Stimulated activated CD8-positive, alpha-beta memory T cell treated with anti-CD3 and anti-CD28 coated beads, Interleukin-4, amount 100 ng/mL, for 48 hours (primary cell): ENCODE measurements at regions not wholly inside any gene's neighbourhood (a gene's known extent, or its start where the extent isn't known, plus 50 kb on each side); places are given as distances from the start of the nearest gene placed in this dataset.
"Not testable (repeated sequence)": the region's sequence is repeated elsewhere in the genome, so short reads cannot be mapped to it uniquely, and the experiment has no call there.

Experiments used
- DNase-seq: peaks from one replicate; pipeline ENCODE4 v3.0.0-alpha.2; 2020

DNA sequence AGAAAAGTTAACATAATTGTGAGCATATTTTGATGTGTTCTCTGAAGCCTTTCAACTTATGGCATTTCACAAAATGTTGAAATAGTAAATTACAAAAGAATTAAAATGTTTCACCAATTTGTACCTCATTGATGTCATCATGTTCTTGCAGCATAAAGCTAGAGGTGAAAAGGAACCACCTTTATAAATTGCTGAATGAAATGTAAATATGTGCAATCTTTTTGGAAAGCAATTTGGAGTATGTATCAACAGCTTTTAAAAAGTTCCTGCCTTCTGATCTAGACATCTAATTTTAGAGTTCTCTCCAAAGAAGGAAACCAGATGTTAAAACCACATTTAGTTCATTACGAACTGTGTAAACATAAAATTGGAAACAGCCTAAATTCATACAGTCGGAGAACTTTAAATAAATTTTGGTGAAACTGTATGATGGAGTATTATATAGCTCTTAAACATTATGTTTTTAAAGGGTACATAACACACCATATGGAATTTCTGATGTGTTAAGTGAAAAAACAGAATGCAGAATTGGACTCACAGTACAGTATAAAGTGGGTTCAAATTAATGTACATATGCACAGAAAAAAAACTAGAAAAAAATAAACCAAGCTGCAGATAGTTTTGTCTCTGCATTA is 311.2 kb upstream of the NAALADL2 start:
- DNase-seq: no peak

- DNase-seq: no peak
Observed at GRCh38 chr3:174548841-174549623, 310.1 kb upstream of the NAALADL2 start.

DNA sequence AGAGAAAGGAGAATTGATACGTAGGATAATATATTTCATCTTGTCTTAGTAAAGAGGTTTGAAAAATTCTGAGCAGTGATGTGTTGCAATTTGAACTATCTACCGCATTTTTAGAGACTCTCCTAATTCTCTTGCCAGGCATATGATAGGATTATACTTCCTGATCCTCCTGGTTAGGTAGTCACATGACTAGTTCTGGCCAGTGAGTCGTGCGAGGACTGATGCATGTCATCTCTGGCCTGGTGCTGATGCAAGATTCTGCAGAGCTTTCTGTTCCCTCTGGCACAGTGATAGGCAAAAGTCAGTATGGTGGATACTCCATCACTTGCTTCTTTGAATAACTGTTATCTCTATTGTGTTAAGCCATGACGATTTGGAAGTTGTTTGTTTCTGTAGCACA is 277.6 kb upstream of the NAALADL2 start:
- DNase-seq: no peak

GRCh38 chr3:174583396-174583795 is 275.7 kb upstream of the NAALADL2 start:
- DNase-seq: no peak

- not testable (repeated sequence) for DNase-seq
Observed at GRCh38 chr3:174587137-174587536, 272.0 kb upstream of the NAALADL2 start.

DNA sequence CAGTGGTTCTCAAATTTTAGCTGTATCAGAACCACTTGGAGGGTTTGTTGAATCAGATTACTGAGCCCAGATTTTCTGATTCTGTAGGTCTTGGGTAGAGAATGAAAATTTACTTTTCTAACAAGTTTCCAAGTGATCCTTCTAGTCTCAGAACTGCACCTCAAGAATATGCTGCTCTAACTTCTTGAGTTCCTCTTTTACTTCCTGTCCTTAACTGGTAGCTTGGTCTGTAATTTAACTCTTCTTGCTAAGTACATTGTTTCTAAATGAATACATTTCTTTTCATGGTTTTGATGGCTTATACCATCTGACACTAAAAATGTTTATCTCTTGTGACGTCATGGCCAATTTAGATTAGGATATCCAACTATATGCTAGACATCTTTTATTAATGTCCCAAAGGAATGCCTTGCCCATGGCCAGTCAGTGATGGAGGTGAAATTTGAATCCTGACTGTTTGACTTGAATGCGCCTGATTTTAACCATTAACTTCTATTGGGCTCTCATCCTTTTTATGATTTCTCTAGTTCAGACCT is 262.6 kb upstream of the NAALADL2 start:
- DNase-seq: no peak

DNA sequence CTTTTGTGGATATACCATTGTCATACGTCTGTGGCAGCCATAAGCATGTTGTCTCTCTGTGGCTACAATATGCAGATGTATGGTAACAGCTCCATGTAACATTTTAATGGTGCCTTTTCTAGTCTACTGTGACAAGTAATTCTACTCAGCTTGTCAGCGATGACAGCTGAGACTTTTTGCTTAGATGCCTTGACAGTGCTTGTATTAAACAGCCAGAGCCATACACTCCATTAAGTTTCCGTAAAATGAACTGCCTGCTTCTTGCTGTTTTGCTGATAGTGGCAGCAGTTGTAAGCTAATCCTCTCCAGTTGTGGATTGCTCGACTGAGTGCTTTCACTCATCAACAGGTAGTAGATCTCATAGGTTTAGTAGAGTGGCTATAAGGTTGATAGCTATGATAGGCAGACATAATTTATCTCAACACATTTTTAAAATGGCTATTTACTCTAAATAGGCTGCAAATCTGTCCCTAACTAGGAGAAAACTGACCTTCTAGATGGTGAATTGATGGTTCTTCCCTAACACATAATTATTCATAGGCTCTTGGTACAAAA is 260.2 kb upstream of the NAALADL2 start:
- DNase-seq: no peak

- DNase-seq: no peak
Observed at GRCh38 chr3:174613173-174613572, 246.0 kb upstream of the NAALADL2 start.

DNA sequence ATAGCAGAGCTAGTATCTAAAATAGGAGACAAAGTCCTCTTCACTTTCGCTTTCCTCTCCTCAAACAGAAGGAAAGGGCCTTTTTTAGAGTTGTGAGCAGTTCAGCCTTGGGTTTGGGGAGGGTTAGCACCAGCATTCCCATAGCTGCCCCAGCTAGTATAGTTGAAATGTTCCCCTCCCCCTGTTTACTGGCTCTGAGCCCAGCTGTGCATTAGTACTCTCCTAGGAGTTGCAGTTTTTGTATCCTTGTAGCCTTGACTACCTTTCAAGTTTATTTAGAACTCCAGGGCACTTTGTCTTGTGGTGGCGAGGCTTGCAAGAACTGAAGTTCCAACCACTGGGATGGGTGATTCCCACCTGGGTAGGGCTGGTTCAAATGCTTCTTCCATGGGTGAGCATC is 245.1 kb upstream of the NAALADL2 start:
- DNase-seq: no peak

- no peak for DNase-seq
Observed at GRCh38 chr3:174618368-174619080, 240.6 kb upstream of the NAALADL2 start.

DNA sequence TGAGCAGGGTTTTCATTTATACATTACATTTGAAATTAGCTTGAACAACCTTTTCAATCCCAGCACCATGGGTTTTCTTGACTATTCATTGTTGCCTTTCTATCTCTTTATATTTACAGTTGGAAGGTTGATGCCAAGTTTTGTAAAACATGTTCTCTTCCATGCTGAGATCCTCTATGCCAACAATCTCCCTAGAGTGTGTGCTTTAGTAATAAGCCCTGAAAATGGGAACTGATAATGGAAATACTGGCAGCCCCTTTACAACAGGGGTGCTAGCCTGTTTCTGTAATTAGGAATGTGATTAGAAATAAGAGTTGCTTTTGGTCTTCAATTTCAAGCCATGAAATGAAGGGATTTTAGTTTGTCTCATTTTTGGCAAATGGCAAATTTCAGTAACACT is 239.9 kb upstream of the NAALADL2 start:
- DNase-seq: no peak

- DNase-seq: no peak
Observed at GRCh38 chr3:174620138-174620537, 239.0 kb upstream of the NAALADL2 start.

GRCh38 chr3:174620855-174621472 is 238.2 kb upstream of the NAALADL2 start:
- DNase-seq: no peak

- no peak for DNase-seq
Observed at GRCh38 chr3:174633342-174633741, 225.8 kb upstream of the NAALADL2 start.

DNA sequence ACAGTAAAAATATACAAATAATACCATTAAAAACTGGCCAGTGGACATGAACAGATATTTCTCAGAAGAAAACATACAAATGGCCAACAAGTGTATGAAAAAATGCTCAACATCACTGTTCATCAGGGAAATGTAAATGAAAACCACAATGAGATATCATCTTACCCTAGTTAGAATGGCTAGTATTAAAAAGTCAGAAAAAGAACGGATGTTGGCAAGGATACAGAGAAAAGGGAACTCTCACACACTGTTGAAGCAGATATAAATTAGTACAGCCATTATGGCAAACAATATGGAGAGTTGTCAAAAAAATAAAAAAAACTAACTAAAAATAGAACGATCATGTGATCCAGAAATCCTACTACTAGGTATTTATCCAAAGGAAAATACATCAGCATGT is 222.7 kb upstream of the NAALADL2 start:
- no peak for DNase-seq

DNA sequence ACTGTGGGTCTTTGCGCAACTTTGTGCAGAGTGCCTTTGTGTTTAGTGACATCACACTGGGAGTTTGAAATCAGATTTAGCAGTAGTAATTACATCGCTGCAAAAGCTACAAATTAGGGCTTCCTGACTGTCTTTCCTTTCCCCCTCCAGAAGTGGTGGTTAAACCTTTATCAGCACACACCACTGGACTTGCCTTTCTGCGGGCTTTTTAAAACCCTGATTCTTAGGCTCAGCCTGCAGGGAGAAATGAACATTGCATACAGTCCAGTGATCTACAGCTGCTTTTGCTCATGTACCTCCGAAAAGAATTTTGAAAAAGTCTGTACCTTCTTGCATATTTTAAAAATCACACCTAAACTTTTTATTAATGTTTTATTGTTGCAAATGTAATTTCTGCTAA is 219.7 kb upstream of the NAALADL2 start:
- no peak for DNase-seq

DNA sequence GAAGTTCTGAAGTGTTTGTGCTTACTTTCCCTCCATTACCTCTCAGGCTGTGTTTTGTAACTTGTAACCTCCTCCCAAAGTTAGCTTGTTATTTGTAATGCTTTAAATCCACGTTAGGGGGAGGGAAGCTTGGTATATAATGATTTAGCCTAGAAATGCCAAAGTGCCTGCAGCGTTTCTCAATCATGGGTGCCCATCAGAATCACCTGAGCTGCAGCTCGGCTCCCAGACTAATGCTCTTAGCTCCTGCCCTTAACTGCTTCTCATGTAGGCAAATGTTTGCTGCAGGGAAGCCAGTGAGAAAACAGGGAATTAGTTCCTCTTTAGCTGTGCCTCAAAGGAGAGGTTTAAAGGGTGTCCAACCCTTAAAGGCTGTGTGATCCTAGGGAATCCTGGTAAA is 219.2 kb upstream of the NAALADL2 start:
- no peak for DNase-seq

- no peak for DNase-seq
Observed at GRCh38 chr3:174640932-174641331, 218.2 kb upstream of the NAALADL2 start.

DNA sequence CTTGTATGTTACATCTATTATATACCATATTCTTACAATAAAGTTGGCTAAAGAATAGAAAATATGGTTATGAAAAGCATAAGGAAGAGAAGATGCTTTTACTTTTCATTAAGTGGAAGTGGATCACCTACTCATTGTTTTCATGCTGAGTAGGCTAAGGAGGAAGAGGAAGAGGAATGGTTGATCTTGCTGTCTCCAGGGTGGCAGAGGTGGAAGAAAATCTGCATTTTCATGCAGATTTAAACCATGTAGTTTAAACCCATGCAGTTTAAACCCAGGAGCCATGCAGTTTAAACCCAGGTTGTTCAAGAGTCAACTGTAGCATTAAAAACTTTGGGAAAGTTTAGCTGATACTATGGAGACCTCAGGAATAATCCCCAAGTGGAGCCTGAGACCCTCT is 214.8 kb upstream of the NAALADL2 start:
- DNase-seq: no peak

- DNase-seq: no peak
Observed at GRCh38 chr3:174651951-174652350, 207.2 kb upstream of the NAALADL2 start.

- DNase-seq: no peak
Observed at GRCh38 chr3:174659511-174659910, 199.6 kb upstream of the NAALADL2 start.

DNA sequence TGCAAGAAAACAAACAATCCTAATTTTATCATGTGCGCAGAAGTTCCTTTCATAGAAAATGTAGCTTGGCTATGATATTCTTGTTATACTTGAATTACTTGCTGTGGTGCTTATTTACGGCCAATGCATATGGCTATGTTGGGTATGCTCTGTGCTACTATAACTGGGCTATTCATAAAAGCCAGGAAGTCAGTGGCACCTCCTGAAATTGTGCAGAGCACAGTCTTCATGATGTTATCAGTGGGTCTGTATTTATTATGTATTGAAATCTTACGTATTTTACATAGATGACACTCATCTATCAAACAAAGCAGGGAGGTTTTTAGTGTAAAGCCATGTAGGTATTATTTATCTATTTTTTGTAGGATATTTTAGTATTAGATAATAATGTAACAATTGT is 196.5 kb upstream of the NAALADL2 start:
- no peak for DNase-seq

GRCh38 chr3:174667386-174667785 is 191.7 kb upstream of the NAALADL2 start:
- DNase-seq: no peak
